ENCODE measurements at regions not wholly inside any gene's neighbourhood (a gene's known extent, or its start where the extent isn't known, plus 50 kb on each side); places are given as distances from the start of the nearest gene placed in this dataset.

DNA sequence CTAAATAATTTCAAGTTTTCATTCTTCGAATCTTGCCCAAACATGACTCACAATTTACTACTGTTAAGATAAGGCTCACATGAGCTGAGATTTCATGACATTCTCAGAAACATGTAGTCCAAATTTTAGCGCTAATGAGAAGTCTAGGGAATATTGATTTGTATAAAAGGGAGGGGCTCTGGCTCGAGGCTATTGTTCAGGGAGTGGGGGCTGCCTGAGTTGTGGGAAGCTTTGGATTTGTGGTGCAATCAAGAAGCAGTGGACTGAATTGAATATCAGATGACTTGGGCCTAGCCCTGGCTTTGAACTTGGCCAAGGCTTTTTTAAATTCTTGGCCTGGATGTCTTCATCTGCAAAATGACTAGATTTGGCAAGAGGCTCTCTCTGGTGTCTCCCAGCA is 674.9 kb upstream of the FANCL start:
- FAIRE-seq = no peak
- WGBS, 2 experiments (ENCODE audit: extremely low coverage in 1 of 2, insufficient coverage in 1 of 2, insufficient read length in 1 of 2, insufficient replicate concordance in 2 of 2, low coverage in 1 of 2, low lambda C conversion rate in 2 of 2, missing lambda C conversion rate in 1 of 2) = 89% methylated on average over 3 of the region's 3 CpGs; no CpG with 5 or more reads in 1 of the 2 experiments
- no peak overlapping the region for H2BK20ac ChIP-seq (ENCODE audit: low read length)
- no peaks in the 10 kb centered on the region for H3K79me1 ChIP-seq (ENCODE audit: low read depth, low read length)
- H4K5ac ChIP-seq (ENCODE audit: insufficient read length, low read depth, low read length) = no peak overlapping the region
- ChIA-PET CTCF (ENCODE audit: partially characterized antibody) (interaction anchor here (0.8 to 1.2 kb wide), 3 partner anchors 14 to 44 kb away, joined by 3 read pairs; no protein-coding TSS in a partner anchor), POLR2A (ENCODE audit: partially characterized antibody) (no interaction called here)
- no peak overlapping the region for H3K4ac ChIP-seq (replicated peaks; ENCODE audit: insufficient read length, low read depth, low read length)
- H2BK120ac ChIP-seq (replicated peaks; ENCODE audit: low read depth, low read length) = no peak overlapping the region
- H3K9ac ChIP-seq (replicated peaks in 1 of 4; ENCODE audit: extremely low read depth in 1 of 4, low read depth in 3 of 4, low read length in 3 of 4) = no peak overlapping the region
- no peak for DNase-seq (ENCODE audit: low read depth in 1 of 2, low spot score in 2 of 2)
- no peak overlapping the region for H2BK5ac ChIP-seq (ENCODE audit: low read depth, low read length)
- no peaks in the 10 kb centered on the region for H3K23me2 ChIP-seq (ENCODE audit: low read depth, low read length)
- no peaks in the 10 kb centered on the region for H4K20me1 ChIP-seq (replicated peaks in 1 of 2; ENCODE audit: control insufficient read depth in 1 of 2, insufficient read depth in 2 of 2, low read length in 2 of 2)
- no peak overlapping the region for H3K4me3 ChIP-seq (ENCODE audit: extremely low read depth in 1 of 4, insufficient read depth in 2 of 4, low read depth in 3 of 4, low read length in 4 of 4)
- H3K4me2 ChIP-seq (ENCODE audit: insufficient read depth in 1 of 2, low read depth in 2 of 2, low read length in 2 of 2) = no peak overlapping the region
- H4K91ac ChIP-seq (replicated peaks; ENCODE audit: insufficient read length, low read length) = no peak overlapping the region
- peaks cover 0 to 5% (median 5%) of the 10 kb centered on the region in 4 experiments; a peak in 4 of 7 replicates for H3K4me1 ChIP-seq (replicated peaks in 1 of 4; ENCODE audit: control insufficient read depth in 3 of 4, insufficient read depth in 4 of 4, low read length in 3 of 4)
- H3K36me3 ChIP-seq (ENCODE audit: control insufficient read depth in 2 of 4, insufficient read depth in 4 of 4, low read length in 3 of 4) = no peaks in the 10 kb centered on the region
- H2BK12ac ChIP-seq (ENCODE audit: low read depth, low read length) = no peak overlapping the region
- no peak overlapping the region for H3K27ac ChIP-seq (ENCODE audit: low read depth, low read length)
- no peak overlapping the region for H2BK15ac ChIP-seq (ENCODE audit: low read length)
- H3K9me3 ChIP-seq (ENCODE audit: insufficient read depth in 2 of 2, low read depth in 1 of 2, low read length in 1 of 2) = no peaks in the 10 kb centered on the region
- no peak overlapping the region for H3K18ac ChIP-seq (ENCODE audit: extremely low read depth, low read length)
- no peak overlapping the region for H3K23ac ChIP-seq (ENCODE audit: insufficient read length)
- no peaks in the 10 kb centered on the region for H3K27me3 ChIP-seq (replicated peaks in 1 of 4; ENCODE audit: control insufficient read depth in 3 of 4, extremely low read depth in 1 of 4, insufficient read depth in 3 of 4, low read length in 3 of 4)
- H2AFZ ChIP-seq (ENCODE audit: low read length) = no peak overlapping the region
- H4K8ac ChIP-seq (ENCODE audit: extremely low read depth, insufficient read depth, low read length) = no peak overlapping the region
- H3K56ac ChIP-seq (replicated peaks; ENCODE audit: insufficient read length, low read depth, low read length) = no peak overlapping the region
- H3K14ac ChIP-seq (ENCODE audit: insufficient read length) = no peak overlapping the region
- no peaks in the 10 kb centered on the region for H3K79me2 ChIP-seq (ENCODE audit: control insufficient read depth in 1 of 2, insufficient read depth in 2 of 2, low read length in 2 of 2)
- H2AK5ac ChIP-seq (ENCODE audit: low read depth, low read length) = no peak overlapping the region
- TF ChIP-seq ASH2L (IDR thresholded peaks at IDR 0.05; ENCODE audit: low read length) = no peak
- TF ChIP-seq SAP30 (IDR thresholded peaks at IDR 0.05; ENCODE audit: insufficient read depth, insufficient replicate concordance, low read length) = no peak
- TF ChIP-seq, protein P1, sequence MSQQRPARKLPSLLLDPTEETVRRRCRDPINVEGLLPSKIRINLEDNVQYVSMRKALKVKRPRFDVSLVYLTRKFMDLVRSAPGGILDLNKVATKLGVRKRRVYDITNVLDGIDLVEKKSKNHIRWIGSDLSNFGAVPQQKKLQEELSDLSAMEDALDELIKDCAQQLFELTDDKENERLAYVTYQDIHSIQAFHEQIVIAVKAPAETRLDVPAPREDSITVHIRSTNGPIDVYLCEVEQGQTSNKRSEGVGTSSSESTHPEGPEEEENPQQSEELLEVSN (IDR thresholded peaks at IDR 0.05) = no peak
- TF ChIP-seq, protein P2, sequence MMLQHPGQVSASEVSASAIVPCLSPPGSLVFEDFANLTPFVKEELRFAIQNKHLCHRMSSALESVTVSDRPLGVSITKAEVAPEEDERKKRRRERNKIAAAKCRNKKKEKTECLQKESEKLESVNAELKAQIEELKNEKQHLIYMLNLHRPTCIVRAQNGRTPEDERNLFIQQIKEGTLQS (IDR thresholded peaks at IDR 0.05; ENCODE audit: insufficient read depth, low read depth, low read length) = no peak
- no peak for TF ChIP-seq HDAC6 (IDR thresholded peaks at IDR 0.05; ENCODE audit: low read depth, low read length)
- TF ChIP-seq KDM1A (IDR thresholded peaks at IDR 0.05; ENCODE audit: borderline replicate concordance, low read length) = no peak
- no peak for TF ChIP-seq CEBPB (IDR thresholded peaks at IDR 0.05; ENCODE audit: low read depth, low read length)
- no peak for TF ChIP-seq PHF8 (conservative IDR thresholded peaks at IDR 0.05; ENCODE audit: low read depth, low read length)
- TF ChIP-seq BRCA1 (IDR thresholded peaks at IDR 0.05; ENCODE audit: low read depth, low read length) = no peak
- TF ChIP-seq SRF (IDR thresholded peaks at IDR 0.05; ENCODE audit: low read depth, low read length) = no peak
- no peak for TF ChIP-seq RBBP5 (IDR thresholded peaks at IDR 0.05; ENCODE audit: borderline replicate concordance, low read depth, low read length)
- TF ChIP-seq POLR2AphosphoS5 (IDR thresholded peaks at IDR 0.05; ENCODE audit: low read depth, low read length) = no peak
- no peak for TF ChIP-seq TCF12 (IDR thresholded peaks at IDR 0.05; ENCODE audit: low read depth, low read length)
- TF ChIP-seq POLR2A (IDR thresholded peaks at IDR 0.05; ENCODE audit: control extremely low read depth in 1 of 2, low read depth in 2 of 2, low read length in 2 of 2) = no peak
